Left colon (tissue), 2 donors: ENCODE measurements at regions not wholly inside any gene's neighbourhood (a gene's known extent, or its start where the extent isn't known, plus 50 kb on each side); places are given as distances from the start of the nearest gene placed in this dataset.
"Not testable (repeated sequence)": the region's sequence is repeated elsewhere in the genome, so short reads cannot be mapped to it uniquely, and the experiment has no call there.

Experiments
- ATAC-seq: fragments of 200-7000 bp; cut with Tn5 transposase; one replicate; pipeline ENCODE4 v1.9.1; 2020; ENCODE audit warnings: mild to moderate bottlenecking, moderate library complexity
- DNase-seq, 2 donors: peaks; one replicate each; pipeline ENCODE4 v3.0.0-alpha.2; 2020
- intact Hi-C, 2 donors: fragments of 100-400 bp; cut with DNase I in 1 of 2; cut with micrococcal nuclease in 1 of 2; formaldehyde crosslinking; loops; one replicate each; pipeline versions ENCODE4 v1.11.2 to v1.14.0; 2022; cut with DNase I, micrococcal nuclease
- donor health status: DM: no; HTN: no; CAD: no.
- donor health status: DM: yes; HTN: yes; CAD: no.

GRCh38 chr14:84071061-84071460, 1458.9 kb upstream of the FLRT2 start:
- DNase-seq = no peak
- no peak for ATAC-seq
- intact Hi-C loops = no loop called here

DNA sequence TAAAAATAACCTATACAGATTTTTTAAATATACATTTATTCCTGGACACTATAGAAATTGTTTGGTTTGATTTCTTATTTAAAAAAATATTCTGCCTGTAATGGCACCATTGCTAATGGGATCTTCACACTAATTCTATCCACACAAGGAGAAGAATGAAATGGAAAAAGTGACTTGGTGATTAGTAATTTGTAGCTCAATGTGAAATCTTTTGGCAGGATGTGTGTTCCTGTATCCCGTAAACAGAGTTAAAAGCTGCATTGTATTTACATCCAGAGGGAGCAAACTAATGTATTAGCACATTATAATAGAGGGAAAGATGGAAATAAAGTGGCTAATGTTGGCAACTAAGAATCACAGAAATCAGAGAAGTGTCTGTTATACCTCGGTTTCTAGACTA, 1455.3 kb upstream of the FLRT2 start:
- DNase-seq (no peak), ATAC-seq (no peak)
- intact Hi-C loops = no loop called here

- DNase-seq (no peak), ATAC-seq (no peak)
- intact Hi-C loops = no loop called here
These were observed 1449.0 kb upstream of the FLRT2 start for GRCh38 chr14:84080944-84081343.

DNA sequence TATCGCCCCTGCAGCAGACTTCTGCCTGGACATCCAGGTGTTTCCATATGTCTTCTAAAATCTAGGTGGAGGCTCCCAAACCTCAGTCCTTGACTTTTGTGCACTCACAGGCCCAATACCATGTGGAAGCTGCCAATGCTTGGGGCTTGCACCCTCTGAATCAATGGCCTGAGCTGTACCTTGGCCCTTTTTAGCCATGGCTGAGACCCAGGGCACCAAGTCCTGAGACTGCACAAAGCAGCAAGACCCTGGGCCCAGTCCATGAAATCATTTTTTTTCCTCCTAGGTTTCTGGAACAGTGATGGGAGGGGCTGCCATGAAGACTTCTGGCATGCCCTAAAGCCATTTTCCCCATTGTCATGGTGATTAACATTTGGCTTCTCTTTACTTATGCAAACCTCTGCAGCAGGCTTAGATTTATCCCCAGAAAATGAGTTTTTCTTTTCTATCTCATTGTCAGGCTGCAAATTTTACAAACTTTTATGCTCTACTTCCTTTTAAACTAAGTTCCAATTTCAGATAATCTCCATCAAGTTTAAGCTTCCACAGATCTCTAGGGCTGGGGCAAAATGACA, 1445.8 kb upstream of the FLRT2 start:
- no peak for ATAC-seq
- intact Hi-C loops = no loop called here

GRCh38 chr14:84085493-84085892, 1444.5 kb upstream of the FLRT2 start:
- DNase-seq = no peak
- intact Hi-C loops = no loop called here
- ATAC-seq = no peak

More for the DNA sequence above, 1445.8 kb upstream of the FLRT2 start:
- no peak for DNase-seq

DNA sequence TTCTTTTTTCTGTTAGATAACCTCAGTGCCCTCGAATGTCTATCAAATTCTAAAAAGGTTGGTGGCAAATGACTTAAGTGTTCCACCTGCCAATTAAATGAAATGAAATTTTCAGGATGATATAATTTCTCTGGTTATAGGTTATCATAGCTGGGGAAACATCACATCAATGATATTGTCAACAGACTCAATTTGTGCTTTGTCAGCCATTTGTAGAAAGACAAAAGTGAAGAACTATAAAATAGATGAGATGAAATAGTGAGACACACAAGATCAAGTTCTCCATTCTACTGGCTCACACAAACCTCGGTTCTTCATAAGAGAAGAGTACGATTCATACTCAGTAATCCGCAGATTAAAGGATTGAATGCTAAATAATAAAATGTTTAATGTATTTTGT, 1443.2 kb upstream of the FLRT2 start:
- ATAC-seq = no peak
- no peak for DNase-seq
- intact Hi-C loops = no loop called here

GRCh38 chr14:84087986-84088531, 1441.9 kb upstream of the FLRT2 start:
- intact Hi-C loops = no loop called here
- no peak for DNase-seq
- ATAC-seq = no peak

DNA sequence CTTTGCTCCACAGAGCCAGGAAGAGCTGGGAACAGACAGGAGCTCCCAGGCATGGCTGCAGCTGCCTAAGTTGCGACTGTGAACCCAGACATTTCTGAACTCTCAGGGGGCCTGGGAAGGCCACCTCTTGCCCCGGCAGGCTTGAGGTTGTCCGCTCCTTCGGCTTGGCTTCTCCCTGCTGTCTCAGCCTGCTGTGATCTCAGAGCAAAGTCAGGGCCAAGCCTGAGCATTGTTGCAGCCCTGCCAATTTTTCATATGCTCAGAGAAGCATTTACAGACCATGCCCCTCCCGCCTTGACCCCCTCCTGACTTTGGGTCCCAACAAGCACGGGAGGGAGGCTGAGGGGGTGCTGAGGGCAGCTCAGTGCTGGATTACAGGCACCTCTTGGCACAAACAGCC, 1439.1 kb upstream of the FLRT2 start:
- ATAC-seq (no peak), DNase-seq (no peak)
- intact Hi-C loops = no loop called here

- intact Hi-C loops = no loop called here
- DNase-seq (no peak), ATAC-seq (no peak)
These were observed 1434.3 kb upstream of the FLRT2 start for GRCh38 chr14:84095681-84096080.

DNA sequence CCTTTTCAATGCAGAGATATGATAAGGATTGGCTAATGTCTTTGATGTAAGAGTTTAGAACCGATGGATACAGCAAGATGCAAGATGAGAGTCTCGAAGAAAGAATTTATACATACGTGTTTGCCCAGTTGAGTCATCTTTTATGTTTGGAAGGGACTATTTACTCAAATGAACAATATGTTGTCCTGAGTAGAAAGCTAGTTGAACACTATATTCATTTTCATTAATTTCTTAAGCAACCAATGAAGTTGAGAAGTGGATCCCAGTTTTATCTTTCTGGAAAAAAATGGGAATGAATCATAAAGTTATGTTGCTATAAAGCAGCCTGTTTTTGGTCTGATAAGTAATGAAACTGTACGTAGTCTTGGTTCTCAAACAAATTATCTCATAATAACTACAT, 1431.7 kb upstream of the FLRT2 start:
- ATAC-seq (no peak), DNase-seq (no peak)
- intact Hi-C loops = no loop called here

DNA sequence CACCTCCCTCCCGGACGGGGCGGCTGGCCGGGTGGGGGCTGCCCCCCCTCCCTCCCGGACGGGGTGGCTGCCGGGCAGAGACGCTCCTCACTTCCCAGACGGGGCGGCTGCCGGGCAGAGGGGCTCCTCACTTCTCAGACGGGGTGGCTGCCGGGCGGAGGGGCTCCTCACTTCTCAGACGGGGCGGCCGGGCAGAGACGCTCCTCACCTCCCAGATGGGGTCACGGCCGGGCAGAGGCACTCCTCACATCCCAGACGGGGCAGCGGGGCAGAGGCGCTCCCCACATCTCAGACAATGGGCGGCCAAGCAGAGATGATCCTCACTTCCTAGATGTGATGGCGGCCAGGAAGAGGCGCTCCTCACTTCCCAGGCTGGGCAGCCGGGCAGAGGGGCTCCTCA, 1430.4 kb upstream of the FLRT2 start:
- intact Hi-C loops, DNase-seq, ATAC-seq: not testable (repeated sequence)

- ATAC-seq = no peak
- intact Hi-C loops = no loop called here
- no peak for DNase-seq
These were observed 1422.1 kb upstream of the FLRT2 start for GRCh38 chr14:84107835-84108343.

GRCh38 chr14:84108746-84109457, 1421.0 kb upstream of the FLRT2 start:
- ATAC-seq = no peak
- intact Hi-C loops = no loop called here
- DNase-seq = no peak

- DNase-seq (no peak), ATAC-seq (no peak)
- intact Hi-C loops = no loop called here
These were observed 1417.4 kb upstream of the FLRT2 start for GRCh38 chr14:84112589-84112988.

DNA sequence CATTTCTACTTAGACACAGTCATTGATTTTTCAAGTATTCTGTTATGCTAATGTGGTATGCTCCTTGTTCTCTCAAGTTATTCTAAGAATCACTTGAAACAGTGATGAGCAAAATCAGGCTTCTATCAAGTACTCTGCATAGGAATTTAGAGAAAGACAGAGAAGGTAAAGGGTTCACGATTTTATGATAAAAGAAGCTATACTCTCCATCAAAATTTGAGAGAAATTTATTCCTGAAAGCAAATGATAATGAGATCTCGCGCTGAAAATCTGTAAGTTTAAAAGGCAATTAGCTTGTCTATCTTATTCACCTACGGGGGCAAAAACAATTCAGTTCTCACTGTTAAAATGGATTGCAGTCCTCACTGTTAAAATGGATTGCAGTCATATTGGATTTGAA, 1404.3 kb upstream of the FLRT2 start:
- ATAC-seq (no peak), DNase-seq (no peak)
- intact Hi-C loops = no loop called here

DNA sequence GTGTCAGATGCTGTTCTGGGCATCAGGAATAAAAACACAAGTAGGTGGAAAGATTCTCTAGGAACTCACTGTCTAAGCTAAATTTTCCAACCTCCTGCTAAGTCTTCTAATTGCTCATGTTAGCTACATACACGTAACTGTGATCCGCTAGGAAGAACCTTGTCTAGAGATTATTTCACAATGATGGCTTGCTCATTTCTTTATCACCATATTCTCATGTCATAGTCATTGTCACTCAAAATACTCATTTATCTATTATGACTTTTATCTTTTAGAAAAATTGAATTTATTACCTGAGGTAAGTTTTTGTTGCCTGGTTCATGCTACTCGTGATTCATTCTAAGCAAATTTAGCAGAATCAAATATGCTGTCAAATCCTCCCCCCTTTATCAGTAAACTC, 1402.4 kb upstream of the FLRT2 start:
- intact Hi-C loops = no loop called here
- ATAC-seq = no peak

DNA sequence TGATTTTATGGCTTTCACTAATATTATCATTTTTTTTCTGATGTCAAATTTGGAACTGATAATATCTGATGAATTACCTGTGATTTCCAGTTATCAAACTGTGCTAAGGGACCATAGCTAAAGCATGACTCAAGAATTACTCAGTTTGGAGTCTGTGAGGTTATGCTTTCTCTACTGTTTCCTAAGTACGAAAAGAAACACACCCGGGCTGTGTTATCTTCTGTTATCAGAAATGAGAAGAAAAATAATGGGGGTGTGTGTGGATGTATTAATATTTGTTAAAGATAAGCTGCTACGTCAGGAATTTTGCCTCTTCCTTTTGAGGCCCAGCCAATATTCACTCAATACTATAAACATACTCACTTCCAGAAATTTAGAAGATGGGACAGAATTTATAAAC, 1401.9 kb upstream of the FLRT2 start:
- no peak for ATAC-seq
- intact Hi-C loops = no loop called here
- DNase-seq = no peak

More for the DNA sequence above, 1402.4 kb upstream of the FLRT2 start:
- DNase-seq = no peak

GRCh38 chr14:84129007-84129406, 1400.9 kb upstream of the FLRT2 start:
- ATAC-seq (no peak), DNase-seq (no peak)
- intact Hi-C loops = no loop called here

GRCh38 chr14:84129941-84130340, 1400.0 kb upstream of the FLRT2 start:
- no peak for DNase-seq
- intact Hi-C loops = no loop called here
- ATAC-seq = no peak

GRCh38 chr14:84131924-84132323, 1398.0 kb upstream of the FLRT2 start:
- no peak for ATAC-seq
- no peak for DNase-seq
- intact Hi-C loops = no loop called here

- intact Hi-C loops = no loop called here
- DNase-seq = no peak
- ATAC-seq = no peak
These were observed 1385.8 kb upstream of the FLRT2 start for GRCh38 chr14:84144166-84144565.
